ENCODE measurements at regions not wholly inside any gene's neighbourhood (a gene's known extent, or its start where the extent isn't known, plus 50 kb on each side); places are given as distances from the start of the nearest gene placed in this dataset.

DNA sequence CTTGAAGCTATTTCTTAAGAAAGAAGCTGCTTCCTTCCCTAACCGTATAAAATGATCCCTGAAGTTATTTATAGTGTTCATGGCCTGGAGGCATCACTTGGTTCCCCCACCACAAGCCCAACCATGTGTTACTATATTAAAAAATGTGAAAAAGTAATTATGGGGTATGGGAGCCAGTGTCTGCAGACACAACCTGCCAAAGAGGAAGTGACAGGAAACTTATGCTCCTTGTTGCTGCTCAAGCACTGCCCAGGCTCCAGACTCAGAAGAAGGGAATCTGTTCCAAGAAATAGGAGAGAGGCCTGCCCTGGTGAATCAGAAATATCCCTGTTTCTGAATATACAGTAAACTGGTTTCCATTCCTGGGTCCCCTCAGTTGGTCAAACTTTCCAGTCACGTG lies 217.2 kb upstream of the BMP4 start:
- Histone ChIP-seq H3K27me3 (ENCODE audit: insufficient read depth, low read length) (no peaks in the 10 kb centered on the region), H3K4me1 (ENCODE audit: insufficient read depth, low read length) (peaks cover 7% of the 10 kb centered on the region), H2AFZ (ENCODE audit: low read depth, low read length) (no peak overlapping the region), H3K4me3 (ENCODE audit: low read length) (no peak overlapping the region), H3K36me3 (ENCODE audit: insufficient read depth, low read length) (no peaks in the 10 kb centered on the region), H3K9me3 (ENCODE audit: low read length) (no peaks in the 10 kb centered on the region)

DNA sequence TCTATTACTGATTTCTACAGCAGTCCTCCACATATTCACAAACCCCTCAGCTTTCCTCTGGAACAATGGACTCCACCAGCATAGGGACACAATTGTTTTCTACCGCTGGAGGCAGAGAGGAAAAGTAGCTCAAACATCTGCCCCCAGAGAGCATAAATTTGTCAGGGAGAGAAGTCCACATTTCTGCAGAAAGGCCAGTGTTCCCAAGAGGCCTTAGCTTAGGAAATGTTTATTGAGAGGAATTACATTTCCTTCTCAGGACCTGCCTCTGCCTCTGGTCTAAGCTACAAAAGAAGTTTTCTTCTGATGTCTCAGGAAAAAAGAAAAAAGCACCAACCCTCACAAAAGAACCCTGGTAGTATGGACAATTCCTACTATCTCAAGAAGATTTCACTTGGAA lies 217.8 kb upstream of the BMP4 start:
- Histone ChIP-seq H2AFZ (ENCODE audit: low read depth, low read length) (no peak overlapping the region), H3K36me3 (ENCODE audit: insufficient read depth, low read length) (no peaks in the 10 kb centered on the region), H3K4me3 (ENCODE audit: low read length) (no peak overlapping the region), H3K4me1 (ENCODE audit: insufficient read depth, low read length) (peaks cover 7% of the 10 kb centered on the region), H3K27me3 (ENCODE audit: insufficient read depth, low read length) (no peaks in the 10 kb centered on the region), H3K9me3 (ENCODE audit: low read length) (no peaks in the 10 kb centered on the region)

- no peaks in the 10 kb centered on the region for H3K27me3 ChIP-seq (ENCODE audit: insufficient read depth, low read length)
- no peak overlapping the region for H3K4me3 ChIP-seq (ENCODE audit: low read length)
- no peak overlapping the region for H2AFZ ChIP-seq (ENCODE audit: low read depth, low read length)
- H3K4me1 ChIP-seq (ENCODE audit: insufficient read depth, low read length): peaks cover 7% of the 10 kb centered on the region
- no peaks in the 10 kb centered on the region for H3K36me3 ChIP-seq (ENCODE audit: insufficient read depth, low read length)
- H3K9me3 ChIP-seq (ENCODE audit: low read length): no peaks in the 10 kb centered on the region
Observed at GRCh38 chr14:54175298-54175942, 218.8 kb upstream of the BMP4 start.

DNA sequence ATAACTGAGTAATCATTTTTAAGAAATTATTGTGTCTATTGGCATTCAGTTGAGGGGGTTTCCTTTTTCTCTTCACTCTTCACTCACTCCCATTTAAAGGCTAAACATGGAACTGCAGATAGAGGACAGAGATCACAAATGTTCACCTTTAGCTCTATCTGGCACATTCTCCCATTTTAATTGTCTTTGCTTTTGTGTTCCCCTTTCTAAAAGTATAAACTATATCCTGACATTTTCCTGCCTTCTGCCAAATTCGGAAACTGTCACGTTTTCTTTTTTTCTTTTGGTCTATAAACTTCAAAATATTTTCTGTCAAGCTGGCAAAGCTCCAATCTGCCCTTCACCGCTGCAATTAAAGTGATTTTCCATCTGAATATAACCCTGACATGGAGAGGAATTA lies 219.8 kb upstream of the CDKN3 start:
- no peak overlapping the region for H2AFZ ChIP-seq (ENCODE audit: low read depth, low read length)
- H3K9me3 ChIP-seq (ENCODE audit: low read length): no peaks in the 10 kb centered on the region
- H3K36me3 ChIP-seq (ENCODE audit: insufficient read depth, low read length): no peaks in the 10 kb centered on the region
- no peak overlapping the region for H3K4me3 ChIP-seq (ENCODE audit: low read length)
- H3K27me3 ChIP-seq (ENCODE audit: insufficient read depth, low read length): no peaks in the 10 kb centered on the region
- peaks cover 7% of the 10 kb centered on the region for H3K4me1 ChIP-seq (ENCODE audit: insufficient read depth, low read length)

DNA sequence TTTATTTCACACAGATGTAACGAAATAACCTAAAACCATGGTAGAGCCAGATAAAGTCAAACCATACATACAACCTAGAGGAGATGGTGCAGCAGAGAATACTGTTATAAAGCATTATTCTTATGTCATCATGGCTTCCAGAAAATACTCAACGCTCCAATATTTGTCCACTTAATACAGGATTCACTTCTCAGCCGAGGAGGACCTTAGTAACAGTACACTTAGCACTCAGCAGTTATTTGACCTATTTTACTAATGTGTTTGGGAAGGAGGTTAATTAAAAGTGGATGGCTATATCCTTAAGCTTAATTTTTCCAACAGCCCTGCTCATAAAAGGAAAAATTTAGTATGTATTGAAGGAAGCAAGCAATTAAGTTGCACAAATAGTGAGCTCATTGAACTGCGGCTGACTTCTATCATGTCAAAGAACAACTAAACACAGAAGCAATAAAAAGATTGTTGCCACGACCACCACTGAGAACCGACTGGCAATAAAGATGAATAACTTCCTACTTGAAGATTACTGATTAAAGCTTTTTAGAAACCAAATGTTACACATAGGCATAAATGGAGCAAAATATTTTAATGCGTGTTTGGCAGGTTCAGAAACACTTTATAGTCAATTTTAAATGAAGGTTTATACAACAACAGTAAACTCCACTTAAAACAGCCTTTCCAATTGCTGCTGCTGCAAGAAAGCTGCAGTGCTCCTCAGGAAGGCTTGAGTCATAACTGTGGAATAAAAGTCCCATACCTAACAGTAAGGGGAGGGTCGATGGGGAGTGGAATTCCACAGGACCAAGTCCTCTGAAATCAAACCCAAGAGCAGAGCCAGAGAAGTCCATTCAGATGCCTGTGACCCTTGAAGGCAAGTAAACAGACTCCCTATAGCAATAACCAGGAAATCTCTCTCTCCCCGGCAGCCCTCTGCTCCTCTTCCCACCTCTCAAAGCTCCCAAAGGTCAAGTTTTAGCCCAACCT lies 218.9 kb upstream of the CDKN3 start:
- Histone ChIP-seq H3K27me3 (ENCODE audit: insufficient read depth, low read length) (no peaks in the 10 kb centered on the region), H3K4me1 (ENCODE audit: insufficient read depth, low read length) (peaks cover 16% of the 10 kb centered on the region), H2AFZ (ENCODE audit: low read depth, low read length) (no peak overlapping the region), H3K36me3 (ENCODE audit: insufficient read depth, low read length) (no peaks in the 10 kb centered on the region), H3K9me3 (ENCODE audit: low read length) (no peaks in the 10 kb centered on the region), H3K4me3 (ENCODE audit: low read length) (no peak overlapping the region)

DNA sequence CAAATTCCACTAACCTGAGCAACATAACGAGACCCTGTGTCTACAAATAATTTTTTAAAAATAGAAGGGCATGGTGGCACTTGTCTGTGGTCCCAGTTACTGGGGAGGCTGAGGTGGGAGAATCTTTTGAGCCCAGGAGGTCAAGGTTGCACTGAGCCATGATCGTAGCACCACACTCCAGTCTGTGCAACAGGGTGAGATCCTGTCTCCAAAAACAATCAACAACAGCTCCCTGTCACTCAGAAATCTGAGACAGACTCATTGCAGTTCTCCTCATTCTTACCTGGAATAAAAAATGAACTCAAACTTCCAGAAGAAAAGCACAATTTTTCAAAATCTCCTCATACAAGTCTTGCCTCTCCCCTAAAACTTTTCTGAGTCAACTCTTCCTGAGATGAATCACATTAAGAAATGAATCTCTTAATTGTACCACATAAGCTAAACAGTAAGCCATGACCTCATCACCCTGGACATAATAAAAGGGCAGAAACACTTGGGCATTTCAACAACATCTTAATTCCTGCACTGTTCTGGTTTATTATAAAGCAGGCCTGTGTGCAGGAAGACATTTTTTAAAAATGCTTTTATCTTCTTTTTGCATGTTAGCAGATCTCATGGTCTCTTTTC lies 214.3 kb upstream of the CDKN3 start:
- Histone ChIP-seq H3K4me1 (ENCODE audit: insufficient read depth, low read length) (peaks cover 18% of the 10 kb centered on the region), H3K27me3 (ENCODE audit: insufficient read depth, low read length) (no peaks in the 10 kb centered on the region), H3K4me3 (ENCODE audit: low read length) (no peak overlapping the region), H3K9me3 (ENCODE audit: low read length) (no peaks in the 10 kb centered on the region), H2AFZ (ENCODE audit: low read depth, low read length) (peak overlapping the region; percentile 18), H3K36me3 (ENCODE audit: insufficient read depth, low read length) (no peaks in the 10 kb centered on the region)

GRCh38 chr14:54186821-54187763 lies 209.7 kb upstream of the CDKN3 start:
- Histone ChIP-seq H3K4me3 (ENCODE audit: low read length) (no peak overlapping the region), H3K9me3 (ENCODE audit: low read length) (no peaks in the 10 kb centered on the region), H2AFZ (ENCODE audit: low read depth, low read length) (no peak overlapping the region), H3K27me3 (ENCODE audit: insufficient read depth, low read length) (no peaks in the 10 kb centered on the region), H3K36me3 (ENCODE audit: insufficient read depth, low read length) (no peaks in the 10 kb centered on the region), H3K4me1 (ENCODE audit: insufficient read depth, low read length) (peaks cover 26% of the 10 kb centered on the region)

DNA sequence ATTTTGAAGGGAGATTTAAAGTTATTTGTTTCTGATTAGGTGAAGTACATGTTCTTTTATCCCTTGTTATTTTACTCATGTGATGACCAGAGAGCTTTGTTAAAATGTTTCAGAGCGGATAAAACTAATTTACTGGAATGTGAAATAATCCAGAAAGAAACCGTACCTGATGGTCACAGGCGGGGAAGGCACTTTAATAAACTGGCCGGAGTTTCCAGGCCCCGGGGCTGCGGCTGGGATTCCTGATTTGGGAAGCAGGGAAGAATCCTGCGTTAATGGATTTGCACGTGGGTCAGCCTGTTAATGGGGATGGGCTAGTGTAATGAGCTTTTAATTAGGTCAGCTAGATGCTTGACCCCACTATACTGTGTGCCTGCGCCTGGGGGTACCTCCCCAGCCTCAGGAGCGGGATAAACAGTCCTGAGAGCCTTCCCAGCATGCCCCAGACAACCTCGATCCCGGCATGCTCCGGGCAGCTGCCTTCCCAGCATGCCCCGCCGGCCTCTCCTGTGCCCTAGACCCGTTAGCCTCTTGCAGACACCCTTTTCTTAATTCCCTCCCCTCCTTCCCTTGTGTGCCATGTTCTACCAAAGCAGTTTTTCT lies 208.6 kb upstream of the CDKN3 start:
- Histone ChIP-seq H3K27me3 (ENCODE audit: insufficient read depth, low read length) (no peaks in the 10 kb centered on the region), H3K4me3 (ENCODE audit: low read length) (no peak overlapping the region), H3K36me3 (ENCODE audit: insufficient read depth, low read length) (no peaks in the 10 kb centered on the region)

DNA sequence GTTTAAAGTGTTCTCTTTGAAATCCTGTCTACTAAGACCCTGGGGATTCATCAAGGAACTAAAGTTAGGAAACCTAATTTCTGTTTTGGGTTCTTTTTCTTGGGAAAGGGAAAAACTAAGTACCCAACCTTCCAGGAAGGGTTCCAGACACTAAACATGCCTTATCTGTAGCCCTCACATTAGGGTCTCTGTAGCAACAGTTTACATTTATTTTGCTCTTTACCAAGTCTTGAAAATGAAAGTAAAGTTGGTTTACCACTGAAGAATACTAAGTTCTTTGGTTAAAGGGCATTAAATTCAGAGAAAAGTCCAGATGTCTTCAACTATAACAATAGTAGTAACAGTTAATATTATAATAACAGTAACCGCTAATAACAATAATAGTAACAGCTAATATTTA lies 207.5 kb upstream of the CDKN3 start:
- no peaks in the 10 kb centered on the region for H3K36me3 ChIP-seq (ENCODE audit: insufficient read depth, low read length)
- no peaks in the 10 kb centered on the region for H3K9me3 ChIP-seq (ENCODE audit: low read length)
- H3K27me3 ChIP-seq (ENCODE audit: insufficient read depth, low read length): no peaks in the 10 kb centered on the region
- no peak overlapping the region for H3K4me3 ChIP-seq (ENCODE audit: low read length)
- peaks cover 16% of the 10 kb centered on the region for H3K4me1 ChIP-seq (ENCODE audit: insufficient read depth, low read length)
- peak overlapping the region; percentile 83 for H2AFZ ChIP-seq (ENCODE audit: low read depth, low read length)

More for the DNA sequence above, 208.6 kb upstream of the CDKN3 start:
- H2AFZ ChIP-seq (ENCODE audit: low read depth, low read length): no peak overlapping the region
- peaks cover 16% of the 10 kb centered on the region for H3K4me1 ChIP-seq (ENCODE audit: insufficient read depth, low read length)
- H3K9me3 ChIP-seq (ENCODE audit: low read length): no peaks in the 10 kb centered on the region

- H3K27me3 ChIP-seq (ENCODE audit: insufficient read depth, low read length): no peaks in the 10 kb centered on the region
- peak overlapping the region; percentile 83 for H2AFZ ChIP-seq (ENCODE audit: low read depth, low read length)
- no peak overlapping the region for H3K4me3 ChIP-seq (ENCODE audit: low read length)
- H3K4me1 ChIP-seq (ENCODE audit: insufficient read depth, low read length): peaks cover 16% of the 10 kb centered on the region
- no peaks in the 10 kb centered on the region for H3K36me3 ChIP-seq (ENCODE audit: insufficient read depth, low read length)
- H3K9me3 ChIP-seq (ENCODE audit: low read length): no peaks in the 10 kb centered on the region
Observed at GRCh38 chr14:54189748-54190354, 207.0 kb upstream of the CDKN3 start.

GRCh38 chr14:54191846-54192245 lies 205.0 kb upstream of the CDKN3 start:
- no peaks in the 10 kb centered on the region for H3K36me3 ChIP-seq (ENCODE audit: insufficient read depth, low read length)
- no peaks in the 10 kb centered on the region for H3K9me3 ChIP-seq (ENCODE audit: low read length)
- H2AFZ ChIP-seq (ENCODE audit: low read depth, low read length): no peak overlapping the region
- H3K4me3 ChIP-seq (ENCODE audit: low read length): no peak overlapping the region
- H3K27me3 ChIP-seq (ENCODE audit: insufficient read depth, low read length): no peaks in the 10 kb centered on the region
- H3K4me1 ChIP-seq (ENCODE audit: insufficient read depth, low read length): peaks cover 16% of the 10 kb centered on the region

- no peak overlapping the region for H3K4me3 ChIP-seq (ENCODE audit: low read length)
- H3K9me3 ChIP-seq (ENCODE audit: low read length): no peaks in the 10 kb centered on the region
- no peak overlapping the region for H2AFZ ChIP-seq (ENCODE audit: low read depth, low read length)
- no peaks in the 10 kb centered on the region for H3K36me3 ChIP-seq (ENCODE audit: insufficient read depth, low read length)
- H3K27me3 ChIP-seq (ENCODE audit: insufficient read depth, low read length): no peaks in the 10 kb centered on the region
- H3K4me1 ChIP-seq (ENCODE audit: insufficient read depth, low read length): peaks cover 16% of the 10 kb centered on the region
Observed at GRCh38 chr14:54192610-54193009, 204.2 kb upstream of the CDKN3 start.

Measured in neuron (in vitro differentiated cells).